Osteocyte (in vitro differentiated cells): ENCODE measurements at regions not wholly inside any gene's neighbourhood (a gene's known extent, or its start where the extent isn't known, plus 50 kb on each side); places are given as distances from the start of the nearest gene placed in this dataset.

Experiments
- DNase-seq: peaks from one replicate; pipeline ENCODE4 v3.0.0; 2021; ENCODE audit warnings: mixed read lengths; ENCODE audit not compliant: unreplicated experiment; ENCODE audit errors: extremely low spot score
- H3K27ac Mint-ChIP-seq: one replicate; pipeline ENCODE4 v1.8.0; 2021; ENCODE audit warnings: mild to moderate bottlenecking, mixed read lengths; ENCODE audit not compliant: unreplicated experiment
- H3K27me3 Mint-ChIP-seq: one replicate; pipeline ENCODE4 v1.8.0; 2021; ENCODE audit warnings: mixed read lengths; ENCODE audit not compliant: unreplicated experiment
- H3K36me3 Mint-ChIP-seq: one replicate; pipeline ENCODE4 v1.8.0; 2021; ENCODE audit warnings: mixed read lengths; ENCODE audit not compliant: unreplicated experiment
- H3K4me1 Mint-ChIP-seq: one replicate; pipeline ENCODE4 v1.8.0; 2021; ENCODE audit warnings: mixed read lengths; ENCODE audit not compliant: unreplicated experiment
- H3K4me3 Mint-ChIP-seq: one replicate; pipeline ENCODE4 v1.8.0; 2021; ENCODE audit warnings: mild to moderate bottlenecking, moderate library complexity, mixed read lengths; ENCODE audit not compliant: unreplicated experiment
- H3K9me3 Mint-ChIP-seq: one replicate; pipeline ENCODE4 v1.8.0; 2021; ENCODE audit warnings: mixed read lengths; ENCODE audit not compliant: unreplicated experiment
- TF ChIP-seq, protein P1 (sequence below): fragments of 200-600 bp; sonication (generic); IDR thresholded peaks from 2 replicates; pipeline ENCODE4 v1.5.0; 2021; ENCODE audit warnings: antibody characterized with exemption, mild to moderate bottlenecking, moderate library complexity

- TF ChIP-seq, protein P1, sequence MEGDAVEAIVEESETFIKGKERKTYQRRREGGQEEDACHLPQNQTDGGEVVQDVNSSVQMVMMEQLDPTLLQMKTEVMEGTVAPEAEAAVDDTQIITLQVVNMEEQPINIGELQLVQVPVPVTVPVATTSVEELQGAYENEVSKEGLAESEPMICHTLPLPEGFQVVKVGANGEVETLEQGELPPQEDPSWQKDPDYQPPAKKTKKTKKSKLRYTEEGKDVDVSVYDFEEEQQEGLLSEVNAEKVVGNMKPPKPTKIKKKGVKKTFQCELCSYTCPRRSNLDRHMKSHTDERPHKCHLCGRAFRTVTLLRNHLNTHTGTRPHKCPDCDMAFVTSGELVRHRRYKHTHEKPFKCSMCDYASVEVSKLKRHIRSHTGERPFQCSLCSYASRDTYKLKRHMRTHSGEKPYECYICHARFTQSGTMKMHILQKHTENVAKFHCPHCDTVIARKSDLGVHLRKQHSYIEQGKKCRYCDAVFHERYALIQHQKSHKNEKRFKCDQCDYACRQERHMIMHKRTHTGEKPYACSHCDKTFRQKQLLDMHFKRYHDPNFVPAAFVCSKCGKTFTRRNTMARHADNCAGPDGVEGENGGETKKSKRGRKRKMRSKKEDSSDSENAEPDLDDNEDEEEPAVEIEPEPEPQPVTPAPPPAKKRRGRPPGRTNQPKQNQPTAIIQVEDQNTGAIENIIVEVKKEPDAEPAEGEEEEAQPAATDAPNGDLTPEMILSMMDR = no peak
- no peak for DNase-seq
- no peaks in the 10 kb centered on the region for H3K4me1 Mint-ChIP-seq
- H3K27me3 Mint-ChIP-seq = no peaks in the 10 kb centered on the region
- no peaks in the 10 kb centered on the region for H3K36me3 Mint-ChIP-seq
- no peaks in the 10 kb centered on the region for H3K9me3 Mint-ChIP-seq
- H3K27ac Mint-ChIP-seq = no peak overlapping the region
- no peak overlapping the region for H3K4me3 Mint-ChIP-seq
Measured at GRCh38 chr18:7170292-7170691, 52.7 kb upstream of the LAMA1 start.

GRCh38 chr18:7169601-7170000 lies 52.0 kb upstream of the LAMA1 start:
- Mint-ChIP-seq H3K27me3 (no peaks in the 10 kb centered on the region), H3K27ac (no peak overlapping the region), H3K9me3 (no peaks in the 10 kb centered on the region), H3K36me3 (no peaks in the 10 kb centered on the region), H3K4me3 (no peak overlapping the region), H3K4me1 (no peaks in the 10 kb centered on the region)
- TF ChIP-seq, protein P1 = no peak
- DNase-seq = no peak

GRCh38 chr18:7168408-7168807 lies 50.8 kb upstream of the LAMA1 start:
- no peaks in the 10 kb centered on the region for H3K4me1 Mint-ChIP-seq
- no peaks in the 10 kb centered on the region for H3K36me3 Mint-ChIP-seq
- H3K9me3 Mint-ChIP-seq = no peaks in the 10 kb centered on the region
- TF ChIP-seq, protein P1 = no peak
- no peak for DNase-seq
- H3K27me3 Mint-ChIP-seq = no peaks in the 10 kb centered on the region
- no peak overlapping the region for H3K4me3 Mint-ChIP-seq
- H3K27ac Mint-ChIP-seq = no peak overlapping the region
